SK-N-SH (cell line): ENCODE measurements at regions not wholly inside any gene's neighbourhood (a gene's known extent, or its start where the extent isn't known, plus 50 kb on each side); places are given as distances from the start of the nearest gene placed in this dataset.
A peak's percentile ranks its signal among the peaks of the same experiment; 100 is the strongest.

ENCODE experiments used
- CTCF ChIA-PET: fragments of 300-600, 350-600 bp; formaldehyde crosslinking; extraction: SDS; loops from one replicate; lab custom pipeline; 2021; lab: Yijun Ruan, JAX
- POLR2A ChIA-PET: fragments of 350-600 bp; sonication (Branson Sonifier 250); formaldehyde crosslinking; extraction: SDS; loops from one replicate; lab custom pipeline; 2020; ENCODE audit warnings: antibody characterized with exemption, inconsistent platforms; lab: Yijun Ruan, JAX
- DNase-seq: peaks from one replicate; pipeline ENCODE4 v3.0.0; 2012
- H2AFZ ChIP-seq: fragments of 200-600 bp; sonication (generic); 2 replicates; pipeline ENCODE4 v1.8.1; 2016; ENCODE audit warnings: antibody characterized with exemption, mild to moderate bottlenecking, low read depth
- H3F3A ChIP-seq: fragments of 200-600 bp; sonication (generic); replicated peaks from 2 replicates; pipeline ENCODE3; 2016; ENCODE audit warnings: antibody characterized with exemption, mild to moderate bottlenecking; ENCODE audit not compliant: insufficient read depth
- H3K27ac ChIP-seq, 2 experiments: fragments of 200-500 bp in 1 of 2; fragments of 200-600 bp in 1 of 2; sonication (Bioruptor generic) in 1 of 2; sonication (generic), shearing (Covaris generic) in 1 of 2; 2 replicates each; pipeline versions ENCODE4 v1.5.1 to v1.6.1; 2014 to 2016; ENCODE audit warnings: low read depth in 2 of 2, inconsistent platforms in 1 of 2, low read length in 1 of 2, mild to moderate bottlenecking in 1 of 2, mixed read lengths in 1 of 2
- H3K27me3 ChIP-seq: fragments of 200-600 bp; sonication (generic), shearing (Covaris generic); 2 replicates; pipeline ENCODE4 v1.6.1; 2016; ENCODE audit warnings: mixed run types; ENCODE audit not compliant: insufficient read depth
- H3K36me3 ChIP-seq, 2 experiments: fragments of 200-500 bp in 1 of 2; fragments of 200-600 bp in 1 of 2; sonication (Bioruptor generic) in 1 of 2; sonication (generic) in 1 of 2; replicated peaks in 1 of 2; 2 replicates each; pipeline versions ENCODE3 to v1.5.1; 2014 to 2016; ENCODE audit warnings: low read length in 1 of 2, mild to moderate bottlenecking in 1 of 2; ENCODE audit not compliant: insufficient read depth in 2 of 2, control insufficient read depth in 1 of 2
- H3K4me1 ChIP-seq, 2 experiments: fragments of 200-500 bp in 1 of 2; fragments of 200-600 bp in 1 of 2; sonication (Bioruptor generic) in 1 of 2; sonication (generic), shearing (Covaris generic) in 1 of 2; 2 replicates each; pipeline versions ENCODE4 v1.5.1 to v1.6.1; 2014 to 2016; ENCODE audit warnings: low read depth in 1 of 2, low read length in 1 of 2, mixed run types in 1 of 2; ENCODE audit not compliant: insufficient read depth in 2 of 2, control insufficient read depth in 1 of 2
- H3K4me2 ChIP-seq: fragments of 200-600 bp; sonication (generic), shearing (Covaris generic); 2 replicates; pipeline ENCODE4 v1.6.1; 2017; ENCODE audit warnings: mixed run types
- H3K4me3 ChIP-seq, 2 experiments: fragments of 200-500 bp in 1 of 2; fragments of 200-600 bp in 1 of 2; sonication (Bioruptor generic) in 1 of 2; sonication (generic), shearing (Covaris generic) in 1 of 2; 2 replicates each; pipeline versions ENCODE4 v1.5.1 to v1.8.1; 2014 to 2016; ENCODE audit warnings: low read depth in 2 of 2, inconsistent platforms in 1 of 2, low read length in 1 of 2, mild to moderate bottlenecking in 1 of 2, mixed read lengths in 1 of 2, moderate library complexity in 1 of 2
- H3K79me2 ChIP-seq: fragments of 200-600 bp; sonication (generic); 2 replicates; pipeline ENCODE4 v1.8.1; 2017; ENCODE audit warnings: mild to moderate bottlenecking; ENCODE audit not compliant: insufficient read depth
- H3K9ac ChIP-seq: fragments of 200-600 bp; sonication (generic); 2 replicates; pipeline ENCODE4 v1.6.1; 2017; ENCODE audit warnings: mixed run types
- H3K9me2 ChIP-seq: fragments of 200-600 bp; sonication (generic); 2 replicates; pipeline ENCODE4 v1.6.1; 2017; ENCODE audit warnings: mixed run types
- H3K9me3 ChIP-seq: fragments of 200-600 bp; sonication (generic); 2 replicates; pipeline ENCODE4 v1.6.1; 2017; ENCODE audit warnings: mixed run types, mild to moderate bottlenecking, moderate library complexity
- H4K20me1 ChIP-seq: fragments of 200-600 bp; sonication (generic); 2 replicates; pipeline ENCODE4 v1.6.1; 2017; ENCODE audit warnings: mild to moderate bottlenecking, mixed run types; ENCODE audit not compliant: insufficient read depth
- EZH2phosphoT487 ChIP-seq: fragments of 200-600 bp; sonication (generic); IDR thresholded peaks from 2 replicates; pipeline ENCODE4 v1.6.1; 2017; ENCODE audit warnings: low read depth, mixed run types, mild to moderate bottlenecking, antibody characterized with exemption, moderate library complexity, borderline replicate concordance
- FOXJ3 ChIP-seq: sonication (generic); formaldehyde crosslinking; IDR thresholded peaks from 2 replicates; pipeline ENCODE4 v1.5.1; 2020; ENCODE audit warnings: mild to moderate bottlenecking, missing genetic modification reagents
- GABPA ChIP-seq: IDR thresholded peaks from 2 replicates; pipeline ENCODE4 v1.4.0; 2012; ENCODE audit warnings: low read depth, mild to moderate bottlenecking
- GATA2 ChIP-seq: sonication (generic); formaldehyde crosslinking; IDR thresholded peaks from 2 replicates; pipeline ENCODE4 v1.5.0; 2020; ENCODE audit warnings: mild to moderate bottlenecking, missing genetic modification reagents
- JUND ChIP-seq: IDR thresholded peaks from 2 replicates; pipeline ENCODE4 v1.4.0; 2012
- MAX ChIP-seq: IDR thresholded peaks from 2 replicates; pipeline ENCODE4 v1.4.0; 2012; ENCODE audit warnings: low read depth
- MXI1 ChIP-seq: IDR thresholded peaks from 2 replicates; pipeline ENCODE4 v1.6.1; 2012; ENCODE audit warnings: mild to moderate bottlenecking, low read depth, low read length, improper control_type of control experiment
- NRF1 ChIP-seq: IDR thresholded peaks from 2 replicates; pipeline ENCODE4 v1.6.1; 2012; ENCODE audit warnings: low read depth, mild to moderate bottlenecking, low read length
- PBX3 ChIP-seq: IDR thresholded peaks from 2 replicates; pipeline ENCODE4; 2012
- RCOR1 ChIP-seq: fragments of 150-350 bp; IDR thresholded peaks from 2 replicates; pipeline ENCODE4 v1.6.1; 2017; ENCODE audit warnings: antibody characterized with exemption, low read length
- REST ChIP-seq: IDR thresholded peaks from 2 replicates; pipeline ENCODE4 v1.6.1; 2012; ENCODE audit warnings: mild to moderate bottlenecking, low read depth, low read length, moderate library complexity
- RXRA ChIP-seq: IDR thresholded peaks from 2 replicates; pipeline ENCODE4 v1.4.0; 2012; ENCODE audit warnings: low read depth, mild to moderate bottlenecking, borderline replicate concordance
- TCF12 ChIP-seq: IDR thresholded peaks from 2 replicates; pipeline ENCODE4 v1.4.0; 2012
- TEAD4 ChIP-seq: IDR thresholded peaks from 2 replicates; pipeline ENCODE4 v1.4.0; 2012; ENCODE audit warnings: mild to moderate bottlenecking, borderline replicate concordance; ENCODE audit not compliant: insufficient read depth
- YY1 ChIP-seq: IDR thresholded peaks from 2 replicates; pipeline ENCODE4 v1.4.0; 2012; ENCODE audit warnings: low read depth, mild to moderate bottlenecking
- WGBS: methylation state at CpG from one replicate; pipeline ENCODE4 v1.1.6; 2017; ENCODE audit warnings: low lambda C conversion rate; 5-methylcytosine and 5-hydroxymethylcytosine counted together

- DNase-seq, result no peak
- no peaks in the 10 kb centered on the region for H3K79me2 ChIP-seq
- H3K27me3 ChIP-seq, result peaks cover 15% of the 10 kb centered on the region; the same call in 1 of the 2 replicates
- no peak for TF ChIP-seq JUND
- no peak for TF ChIP-seq GATA2 (CRISPR knock-in tag)
- no peak for TF ChIP-seq REST
- no peak for TF ChIP-seq FOXJ3 (CRISPR knock-in tag)
- no peak for TF ChIP-seq PBX3
- no peak for TF ChIP-seq TCF12
- TF ChIP-seq RCOR1, result no peak
- no peak for TF ChIP-seq NRF1
- TF ChIP-seq GABPA, result no peak
- TF ChIP-seq MXI1, result no peak
- no peak for TF ChIP-seq MAX
- TF ChIP-seq TEAD4, result no peak
- TF ChIP-seq YY1, result no peak
- TF ChIP-seq RXRA, result no peak
- TF ChIP-seq EZH2phosphoT487, result no peak
- POLR2A ChIA-PET, result no interaction called here
- no peak overlapping the region for H2AFZ ChIP-seq
- H4K20me1 ChIP-seq, result no peaks in the 10 kb centered on the region
- H3K9ac ChIP-seq, result no peak overlapping the region
- no peaks in the 10 kb centered on the region for H3K36me3 ChIP-seq
- no peak overlapping the region for H3K4me3 ChIP-seq
- CTCF ChIA-PET, result interaction anchor here (0.6 to 7.8 kb wide), 6 partner anchors 15 to 302 kb away, joined by 3 to 44 read pairs (median 5); no protein-coding TSS in a partner anchor
- no peaks in the 10 kb centered on the region for H3F3A ChIP-seq
- peaks cover 0 to 12% of the 10 kb centered on the region in 2 experiments; a peak in 2 of 4 replicates for H3K4me1 ChIP-seq
- H3K9me3 ChIP-seq, result no peaks in the 10 kb centered on the region
- no peaks in the 10 kb centered on the region for H3K9me2 ChIP-seq
- H3K27ac ChIP-seq, result peak overlapping the region in 1 of 2 experiments; percentile 35; a peak in 1 of 4 replicates
- 32% methylated on average over 6 of the region's 6 CpGs for WGBS
- no peak overlapping the region for H3K4me2 ChIP-seq
Measured at GRCh38 chr17:55829995-55830612, 79.3 kb downstream of the PCTP start.
